Stimulated activated CD4-positive, alpha-beta T cell treated with anti-CD3 and anti-CD28 coated beads, Interleukin-15, amount 100 ng/mL, for 24 hours (primary cell): ENCODE measurements at regions not wholly inside any gene's neighbourhood (a gene's known extent, or its start where the extent isn't known, plus 50 kb on each side); places are given as distances from the start of the nearest gene placed in this dataset.
"Not testable (repeated sequence)": the region's sequence is repeated elsewhere in the genome, so short reads cannot be mapped to it uniquely, and the experiment has no call there.

Experiments used
- DNase-seq: peaks from one replicate; pipeline ENCODE4 v3.0.0-alpha.2; 2020

DNA sequence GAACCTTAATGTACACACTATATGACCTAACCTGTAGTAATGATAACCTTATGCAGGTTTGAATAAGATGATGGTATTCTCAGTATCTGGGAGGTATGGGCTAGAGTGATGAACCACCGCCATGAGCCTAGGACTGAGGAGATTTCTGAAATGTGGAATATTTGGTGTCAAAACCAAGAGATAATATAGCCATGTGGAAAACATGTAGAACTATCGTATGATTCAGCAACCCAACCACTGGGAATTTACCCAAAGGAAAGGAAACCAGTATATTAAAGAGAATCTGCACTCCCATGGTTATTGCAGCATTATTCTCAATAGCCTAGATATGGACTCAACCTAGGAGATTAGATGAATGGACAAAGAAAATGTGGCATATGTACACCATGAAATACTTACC, 271.7 kb upstream of the BTG1 start:
- no peak for DNase-seq

DNA sequence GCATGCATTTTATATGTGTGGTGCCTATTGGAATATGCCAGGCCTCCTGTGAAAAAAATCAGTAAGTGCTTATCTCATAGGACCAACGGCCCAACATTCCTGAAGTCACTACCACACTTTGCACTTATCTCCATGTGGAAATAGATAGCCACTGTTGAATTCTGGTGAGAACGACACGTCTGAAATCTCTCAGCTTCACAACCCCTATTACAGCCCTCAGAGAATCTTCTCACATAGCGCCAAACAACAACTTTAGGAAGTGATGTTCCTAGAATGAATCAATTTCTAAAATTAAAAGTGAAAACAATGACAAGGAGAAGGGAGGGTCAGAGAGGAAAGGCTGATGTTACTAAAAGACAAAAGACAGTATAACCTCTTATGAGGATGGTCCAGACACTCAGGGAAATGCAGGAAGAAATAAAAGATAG, 270.8 kb upstream of the BTG1 start:
- DNase-seq: no peak

DNA sequence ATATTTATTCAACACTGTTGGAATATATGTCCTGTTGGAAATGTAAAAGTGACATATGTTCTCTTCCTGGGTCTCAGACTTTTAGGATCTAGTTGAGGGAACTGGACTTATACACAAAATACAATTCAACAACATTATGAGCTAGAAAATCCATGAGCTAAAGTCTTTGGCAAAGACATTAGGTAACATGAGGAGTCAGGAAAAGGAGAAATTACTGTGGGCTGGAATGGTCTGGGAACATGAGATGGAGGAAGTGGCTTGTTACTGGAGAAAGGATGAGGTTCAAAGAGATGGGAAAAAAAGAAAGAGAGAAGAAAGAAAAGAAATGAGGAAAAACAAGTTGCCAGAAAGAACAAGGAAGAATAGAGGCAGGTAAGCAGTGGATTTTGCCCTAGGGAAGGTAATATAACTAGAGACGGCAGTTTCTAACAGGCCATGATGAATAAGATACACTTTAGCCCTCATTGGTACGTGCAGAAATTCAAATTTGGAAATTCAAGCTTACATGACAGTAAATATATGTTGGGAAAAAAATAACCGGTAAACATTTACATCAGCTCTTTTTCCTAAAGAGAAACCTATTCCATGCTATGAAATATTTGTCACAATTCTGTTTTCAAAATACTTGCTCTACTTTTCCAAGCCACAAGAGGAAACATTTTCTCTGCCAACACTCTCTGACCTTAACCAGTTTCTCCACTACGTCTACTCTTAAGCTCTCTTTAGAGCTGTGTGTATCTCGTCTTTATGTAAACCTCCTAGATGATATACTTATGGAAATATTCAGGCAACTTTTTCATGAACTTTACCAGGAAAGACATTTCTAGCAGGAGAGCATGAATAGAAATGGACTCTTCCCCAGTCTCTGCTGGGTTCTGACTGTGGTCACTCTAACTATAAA, 268.8 kb upstream of the BTG1 start:
- DNase-seq: no peak

DNA sequence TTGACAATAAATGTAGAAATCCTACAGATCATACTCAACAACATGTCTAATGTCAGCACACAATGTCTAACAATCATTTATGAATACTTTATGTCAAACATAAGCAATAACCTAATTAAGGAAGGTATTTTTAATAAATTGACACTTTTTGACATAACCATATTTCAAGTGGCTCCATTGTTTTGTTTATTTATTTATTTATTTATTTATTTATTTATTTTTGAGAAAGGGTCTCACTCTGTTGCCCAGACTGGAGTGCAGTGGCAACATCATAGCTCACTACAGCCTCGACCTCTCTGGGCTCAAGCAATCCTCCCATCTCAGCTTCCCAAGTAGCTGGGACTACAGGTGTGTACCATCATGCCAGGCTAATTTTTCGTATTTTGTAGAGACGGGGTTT, 267.6 kb upstream of the BTG1 start:
- no peak for DNase-seq

DNA sequence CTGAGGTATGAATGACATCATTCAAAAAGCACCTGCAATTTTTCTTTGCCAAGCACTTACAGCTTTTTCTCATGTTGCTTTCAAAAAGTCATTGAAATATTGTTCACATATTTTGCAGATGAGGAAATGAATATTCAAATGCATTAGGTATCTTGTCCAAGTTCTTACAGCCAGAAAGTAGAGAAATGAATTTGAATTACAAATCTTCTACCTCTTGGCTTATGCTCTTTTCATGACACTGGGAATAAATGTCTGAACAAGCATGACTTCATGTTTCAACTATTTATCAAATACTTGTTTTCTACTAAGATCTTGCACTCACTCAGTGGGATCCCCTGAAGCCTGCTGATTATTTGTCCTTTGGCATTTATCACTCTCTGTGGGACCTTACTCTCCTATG, 267.2 kb upstream of the BTG1 start:
- DNase-seq: no peak

DNA sequence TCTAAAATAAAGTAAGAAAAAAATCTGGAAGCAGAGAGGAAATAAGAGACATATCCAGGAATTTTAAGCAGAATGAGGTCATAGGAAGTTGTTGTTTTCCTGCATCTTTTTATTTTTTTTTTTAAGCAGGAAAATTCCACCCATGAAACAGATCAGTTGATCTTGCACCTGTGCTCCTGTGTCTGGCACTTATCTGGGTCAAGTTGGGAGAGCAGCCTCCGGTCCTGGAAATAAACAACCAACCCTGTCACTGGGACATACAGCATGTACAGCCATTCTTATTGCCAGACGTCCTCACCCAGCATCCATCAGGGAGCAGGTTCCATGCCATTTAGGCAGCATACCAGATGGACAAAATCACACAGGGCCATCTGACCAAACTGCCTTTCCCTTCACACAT, 266.0 kb upstream of the BTG1 start:
- DNase-seq: no peak

DNA sequence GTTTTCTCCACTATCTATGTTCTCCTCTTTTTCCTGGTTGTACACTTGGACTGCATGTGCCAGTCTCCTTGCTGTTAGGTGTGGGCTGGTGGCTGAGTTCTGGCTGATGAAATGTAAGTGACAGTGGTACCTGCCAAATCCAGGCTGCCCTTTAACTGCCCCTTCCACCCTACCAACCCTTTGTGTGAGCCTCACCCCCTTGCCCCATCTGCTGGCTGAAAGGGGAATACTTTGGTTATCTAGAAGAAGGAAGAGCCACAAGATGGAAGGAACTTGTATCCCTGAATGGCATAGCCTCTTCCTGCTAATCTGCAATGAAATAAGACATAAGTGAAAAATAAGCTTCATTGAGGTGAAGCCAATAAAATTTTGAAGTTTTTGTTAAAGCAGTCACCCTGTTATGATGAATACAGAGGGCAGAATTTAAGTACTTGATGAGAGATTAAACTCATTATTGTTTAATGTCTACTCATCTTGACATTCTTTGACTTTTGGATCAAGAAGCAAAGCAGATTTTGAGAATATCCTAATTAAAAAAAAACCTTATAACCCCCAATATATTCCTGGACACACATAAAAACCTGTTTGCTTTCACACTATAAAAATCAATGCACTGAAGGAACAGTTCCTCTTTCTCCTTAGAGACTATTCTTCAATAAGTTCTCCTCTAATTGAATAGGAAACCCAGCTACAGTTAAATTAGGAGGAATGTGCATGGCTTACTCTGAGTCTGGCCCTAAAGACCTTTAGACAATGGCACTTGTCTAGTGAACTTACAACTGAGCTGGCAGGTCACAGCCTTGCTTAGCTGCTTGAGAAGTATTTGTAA, 262.6 kb upstream of the BTG1 start:
- peak; percentile 68 for DNase-seq

DNA sequence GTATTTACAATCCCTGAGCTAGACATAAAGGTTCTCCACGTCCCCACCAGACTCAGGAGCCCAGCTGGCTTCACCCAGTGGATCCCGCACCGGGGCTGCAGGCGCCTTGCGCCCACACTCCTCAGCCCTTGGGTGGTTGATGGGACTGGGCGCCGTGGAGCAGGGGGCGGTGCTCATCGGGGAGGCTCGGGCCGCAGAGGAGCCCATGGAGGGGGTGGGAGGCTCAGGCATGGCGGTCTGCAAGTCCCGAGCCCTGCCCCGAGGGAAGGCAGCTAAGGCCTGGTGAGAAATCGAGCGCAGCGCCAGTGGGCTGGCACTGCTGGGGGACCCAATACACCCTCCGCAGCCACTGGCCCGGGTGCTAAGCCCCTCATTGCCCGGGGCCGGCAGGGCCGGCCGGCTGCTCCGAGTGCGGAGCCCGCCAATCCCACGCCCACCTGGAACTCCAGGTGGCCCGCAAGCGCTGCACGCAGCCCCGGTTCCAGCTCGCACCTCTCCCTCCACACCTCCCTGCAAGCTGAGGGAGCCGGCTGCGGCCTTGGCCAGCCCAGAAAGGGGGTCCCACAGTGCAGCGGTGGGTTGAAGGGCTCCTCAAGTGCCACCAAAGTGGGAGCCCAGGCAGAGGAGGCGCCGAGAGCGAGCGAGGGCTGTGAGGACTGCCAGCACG, 260.9 kb upstream of the BTG1 start:
- not testable (repeated sequence) for DNase-seq

DNA sequence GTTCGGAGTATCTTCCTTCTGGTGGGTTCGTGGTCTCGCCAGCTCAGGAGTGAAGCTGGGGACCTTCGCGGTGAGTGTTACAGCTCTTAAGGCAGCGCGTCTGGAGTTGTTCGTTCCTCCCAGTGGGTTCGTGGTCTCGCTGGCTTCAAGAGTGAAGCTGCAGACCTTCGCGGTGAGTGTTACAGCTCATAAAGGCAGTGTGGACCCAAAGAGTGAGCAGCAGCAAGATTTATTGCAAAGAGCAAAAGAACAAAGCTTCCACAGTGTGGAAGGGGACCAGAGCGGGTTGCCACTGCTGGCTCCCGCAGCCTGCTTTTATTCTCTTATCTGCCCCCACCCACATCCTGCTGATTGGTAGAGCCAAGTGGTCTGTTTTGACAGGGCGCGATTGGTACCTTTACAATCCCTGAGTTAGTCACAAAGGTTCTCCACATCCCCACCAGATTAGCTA, 260.2 kb upstream of the BTG1 start:
- peak; percentile 57 for DNase-seq

DNA sequence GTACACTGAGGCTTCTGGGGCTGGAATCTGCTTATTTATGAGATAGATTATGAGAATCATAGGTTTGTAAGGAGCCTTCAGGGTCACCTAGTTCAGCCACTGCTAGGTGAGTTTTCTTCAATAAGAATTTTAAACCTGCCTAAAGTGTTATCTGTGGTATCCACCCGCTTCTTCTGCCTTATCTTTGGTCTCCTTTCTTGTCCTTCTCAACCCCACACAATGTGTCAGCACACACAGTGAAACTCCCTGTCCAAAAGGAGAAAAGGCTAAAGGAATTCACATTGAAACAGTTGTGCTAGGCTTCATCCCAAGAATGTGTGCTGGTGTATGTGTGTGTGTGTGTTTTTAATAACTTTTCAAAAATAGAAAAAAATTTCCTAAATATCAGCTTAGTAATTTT, 259.3 kb upstream of the BTG1 start:
- DNase-seq: no peak

DNA sequence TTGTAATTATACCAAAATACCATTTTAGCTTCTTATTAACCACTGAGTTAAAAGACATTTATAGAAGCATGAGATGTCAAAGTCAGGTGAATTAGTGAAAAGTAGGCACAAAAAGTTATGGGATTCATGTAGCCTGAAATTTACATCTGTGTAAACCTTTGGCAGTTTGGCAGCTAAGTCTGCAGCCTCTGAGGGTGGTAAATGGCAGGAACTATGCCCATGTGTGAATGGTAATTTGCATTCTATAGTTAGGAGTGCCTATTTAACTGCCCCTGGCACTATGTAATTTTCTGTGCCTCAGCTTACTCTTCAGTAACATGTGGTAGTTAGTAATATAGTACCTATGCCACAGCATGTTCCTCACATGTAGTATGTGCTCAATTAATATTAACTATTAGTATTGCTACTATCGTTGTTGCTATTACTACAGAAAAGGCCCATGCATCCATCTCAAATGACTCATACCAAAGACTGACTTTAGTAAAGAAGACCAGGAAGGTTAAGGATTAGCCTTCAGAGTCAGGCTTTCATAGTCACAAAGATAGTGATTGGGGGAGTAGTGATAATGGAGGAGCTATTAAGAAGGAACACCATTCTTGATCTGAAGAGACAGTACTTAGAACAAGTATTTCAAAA, 258.7 kb upstream of the BTG1 start:
- no peak for DNase-seq

DNA sequence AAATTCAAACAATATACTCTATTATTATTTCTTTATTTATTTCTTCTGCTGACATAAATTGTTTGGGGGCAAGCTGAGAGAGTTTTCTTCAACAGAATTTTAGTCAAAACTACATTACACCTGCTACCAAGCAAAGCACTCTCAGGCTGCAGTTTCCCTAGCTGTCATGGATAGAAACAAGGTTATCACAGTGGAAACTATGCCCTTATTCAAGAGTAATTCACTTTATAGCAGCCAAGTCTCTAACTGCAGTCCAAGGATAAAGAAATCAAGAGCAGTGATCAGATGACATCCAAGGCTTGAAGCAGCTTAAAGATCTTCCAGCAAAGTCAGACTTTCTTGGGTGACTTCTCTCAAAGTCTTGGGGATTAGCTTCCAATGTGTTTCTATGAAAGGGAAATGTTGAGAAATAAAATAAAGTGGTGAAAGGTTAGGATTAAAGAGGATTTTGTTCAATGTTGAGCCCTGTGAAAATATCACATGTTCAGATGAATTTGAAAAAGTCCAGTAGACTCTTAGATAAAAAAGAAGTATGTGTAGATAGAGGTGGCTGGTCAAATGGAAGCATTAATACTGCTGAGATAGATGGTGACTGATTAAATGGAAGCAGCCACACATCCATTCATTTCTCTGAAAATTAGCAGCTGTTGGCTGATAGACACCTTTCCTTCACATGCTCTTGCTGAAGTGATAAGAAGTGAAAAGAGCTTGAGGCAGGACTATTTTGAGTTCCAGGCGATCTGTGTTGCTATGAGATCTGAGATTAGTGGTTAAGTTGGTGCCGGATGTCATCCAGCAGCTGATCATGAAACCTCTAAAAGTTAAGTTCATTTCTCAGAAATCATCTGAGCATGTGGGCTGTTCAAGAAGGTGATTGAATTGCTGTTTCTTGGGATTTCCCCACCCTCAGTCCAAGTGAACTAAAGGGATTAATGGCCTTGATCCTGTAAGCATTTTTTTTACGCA, 257.8 kb upstream of the BTG1 start:
- peak; percentile 63 for DNase-seq

DNA sequence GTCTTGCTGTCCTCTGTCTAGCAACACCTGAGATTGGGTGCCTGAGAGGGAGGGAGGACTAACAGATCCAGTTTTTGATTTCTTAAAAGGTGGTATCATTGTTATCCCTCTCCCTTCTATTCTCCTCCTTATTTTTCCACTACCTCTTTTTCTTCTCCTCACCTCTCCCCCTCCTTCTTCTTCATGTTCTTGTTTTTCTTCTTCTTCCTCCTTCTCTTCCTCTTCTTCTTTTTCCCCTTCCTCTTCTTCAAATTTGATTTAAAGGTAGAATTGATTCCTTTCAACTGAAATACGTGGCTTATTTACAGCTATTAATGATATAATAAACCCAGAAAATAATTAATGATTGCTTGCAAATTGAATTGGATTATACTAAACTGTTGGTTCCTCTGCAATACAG, 256.8 kb upstream of the BTG1 start:
- DNase-seq: no peak

DNA sequence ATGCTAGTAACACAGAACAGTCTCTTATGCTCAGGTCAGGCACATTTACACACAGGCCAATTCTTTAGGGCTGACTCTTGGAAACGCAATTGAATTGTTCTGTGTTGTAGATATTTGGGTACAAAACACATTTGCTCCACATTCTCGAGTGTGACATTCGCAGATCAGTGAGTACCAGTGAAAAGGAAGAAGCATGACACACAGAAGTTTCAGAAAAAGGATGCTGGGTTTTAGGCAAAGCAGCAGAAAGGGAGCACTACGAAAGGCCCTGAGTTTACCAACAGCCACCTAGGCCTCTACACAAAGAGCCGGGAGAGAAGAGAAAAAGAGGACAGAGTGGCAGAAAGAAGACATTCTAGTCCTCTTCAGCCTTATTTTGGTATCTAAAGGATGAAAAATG, 254.4 kb upstream of the BTG1 start:
- no peak for DNase-seq

DNA sequence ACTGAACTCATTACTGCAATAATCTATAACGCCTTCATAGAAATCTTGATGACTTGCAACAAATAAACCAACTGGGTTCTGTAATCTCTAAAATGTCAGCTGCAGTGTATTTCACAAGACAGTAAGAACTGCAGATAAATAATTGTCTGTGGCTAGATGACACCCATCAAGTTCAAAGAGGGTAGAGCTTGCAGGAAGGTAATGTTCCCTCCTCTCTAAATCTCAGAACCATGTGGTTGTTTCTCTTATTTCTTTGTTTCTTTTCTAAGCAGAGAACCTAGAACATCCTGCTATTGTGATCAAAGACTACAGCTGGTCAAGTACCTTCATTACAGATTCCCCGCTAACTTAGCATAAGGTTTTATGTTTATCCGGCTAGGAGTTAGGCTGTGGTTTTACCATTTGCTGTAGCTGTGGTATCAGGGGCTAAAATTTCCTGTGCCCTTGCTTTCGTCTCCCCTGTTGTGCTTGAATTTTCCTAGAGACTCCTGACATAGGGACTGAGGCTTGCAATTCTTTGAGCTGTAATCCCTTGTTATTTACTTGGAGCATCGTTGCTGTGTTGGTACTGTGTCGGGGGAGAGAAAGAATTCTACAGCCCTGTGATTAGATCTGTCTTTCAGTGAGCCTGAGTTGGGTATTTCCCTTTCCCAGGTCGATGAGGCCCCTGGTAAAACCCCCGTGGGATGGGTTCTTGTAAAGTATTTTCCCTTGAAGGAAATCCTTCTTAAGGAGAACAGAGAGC, 253.1 kb upstream of the BTG1 start:
- DNase-seq: no peak

DNA sequence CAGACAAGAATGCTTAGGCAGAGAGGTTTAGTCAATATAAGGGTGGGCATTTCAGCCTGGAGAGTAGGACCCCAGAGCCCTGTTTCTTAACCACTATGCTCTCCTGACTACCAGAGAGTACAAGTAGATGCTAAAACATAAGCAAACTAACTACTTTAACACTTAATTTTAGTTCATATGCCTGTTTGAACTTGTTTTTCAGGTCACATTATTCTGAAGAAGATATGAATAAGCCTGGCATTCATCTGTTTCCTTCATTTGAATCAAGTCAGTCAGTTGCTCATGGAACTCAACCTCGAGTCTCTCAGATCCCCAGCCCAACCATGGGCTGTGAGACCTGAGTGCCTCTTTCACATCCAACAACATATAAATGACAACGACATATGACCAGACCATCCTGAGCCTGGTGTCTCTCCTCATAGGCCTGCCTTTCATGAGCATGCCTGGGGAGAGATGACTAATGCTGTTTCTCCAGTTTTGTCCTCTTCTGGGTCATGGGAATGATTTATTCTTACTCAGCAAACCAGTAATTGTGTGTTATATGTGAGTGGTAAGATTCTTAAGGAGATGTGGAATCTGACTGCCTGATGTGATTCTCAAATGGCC, 251.1 kb upstream of the BTG1 start:
- DNase-seq: no peak

DNA sequence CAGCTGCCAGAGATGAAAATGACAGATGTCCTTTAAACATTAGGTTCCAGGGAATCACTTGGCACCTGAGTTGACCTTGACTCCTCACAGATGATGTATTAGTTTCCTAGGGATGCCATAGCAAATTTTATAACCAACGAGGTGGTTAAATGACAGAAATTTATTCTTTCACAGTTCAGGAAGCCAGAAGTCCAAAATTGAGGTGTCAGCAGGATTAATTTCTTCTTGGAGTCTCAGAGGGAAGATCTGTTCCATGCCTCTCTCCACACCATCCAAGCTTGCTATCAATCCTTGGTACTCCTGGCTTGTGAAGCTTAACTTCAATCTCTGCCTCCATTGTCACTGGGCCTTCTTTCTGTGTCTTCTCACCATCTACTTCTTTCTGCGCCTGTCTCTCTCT, 249.7 kb upstream of the BTG1 start:
- no peak for DNase-seq

DNA sequence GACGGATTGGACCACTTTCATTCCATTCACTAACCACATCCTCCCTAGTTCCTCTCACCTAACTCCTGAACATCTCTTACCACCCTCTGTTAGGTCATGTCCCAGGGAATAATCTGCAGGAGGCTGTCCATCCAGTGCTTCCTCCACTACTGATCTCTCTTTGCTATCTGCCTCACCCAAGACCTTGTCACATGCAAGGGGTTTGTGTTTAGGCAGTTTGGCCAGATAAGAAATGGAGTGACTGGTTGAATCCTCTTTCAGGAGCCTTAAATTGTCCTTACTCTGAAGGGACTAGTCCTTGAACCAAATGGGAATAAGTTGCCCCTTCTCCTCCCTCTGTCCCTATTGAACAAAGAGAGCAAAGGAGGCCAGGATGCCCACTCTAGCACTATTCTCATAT, 249.2 kb upstream of the BTG1 start:
- DNase-seq: no peak

DNA sequence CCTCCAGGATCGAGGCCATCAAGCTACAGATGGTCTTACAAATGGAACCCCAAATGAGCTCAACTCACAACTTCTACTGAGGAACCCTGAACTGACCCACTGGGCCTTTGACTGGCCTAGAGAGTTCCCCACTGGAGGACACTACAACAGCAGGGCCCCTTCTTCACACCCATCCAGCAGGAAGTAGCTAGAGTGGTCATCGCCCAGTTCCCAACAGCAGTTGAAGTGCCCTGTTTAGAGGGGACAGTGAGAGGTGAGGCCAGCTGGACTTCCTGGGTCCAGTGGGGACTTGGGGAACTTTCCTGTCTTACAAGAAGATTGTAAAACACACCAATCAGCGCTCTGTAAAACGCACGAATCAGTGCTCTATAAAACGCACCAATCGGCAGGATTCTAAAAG, 247.9 kb upstream of the BTG1 start:
- no peak for DNase-seq

DNA sequence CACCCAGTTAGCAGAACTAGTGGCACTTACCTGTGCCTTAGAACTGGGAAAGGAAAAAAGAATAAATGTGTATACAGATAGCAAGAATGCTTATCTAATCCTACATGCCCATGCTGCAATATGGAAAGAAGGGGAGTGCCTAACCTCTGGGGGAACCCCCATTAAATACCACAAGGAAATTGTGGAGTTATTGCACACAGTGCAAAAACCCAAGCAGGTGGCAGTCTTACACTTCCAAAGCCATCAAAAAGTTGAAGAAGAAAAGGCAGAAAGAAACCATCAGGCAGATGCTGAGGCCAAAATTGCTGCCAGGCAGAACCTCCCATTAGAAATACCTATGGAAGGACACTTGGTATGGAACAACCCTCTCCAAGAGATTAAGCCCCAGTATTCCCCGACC, 246.1 kb upstream of the BTG1 start:
- DNase-seq: not testable (repeated sequence)

DNA sequence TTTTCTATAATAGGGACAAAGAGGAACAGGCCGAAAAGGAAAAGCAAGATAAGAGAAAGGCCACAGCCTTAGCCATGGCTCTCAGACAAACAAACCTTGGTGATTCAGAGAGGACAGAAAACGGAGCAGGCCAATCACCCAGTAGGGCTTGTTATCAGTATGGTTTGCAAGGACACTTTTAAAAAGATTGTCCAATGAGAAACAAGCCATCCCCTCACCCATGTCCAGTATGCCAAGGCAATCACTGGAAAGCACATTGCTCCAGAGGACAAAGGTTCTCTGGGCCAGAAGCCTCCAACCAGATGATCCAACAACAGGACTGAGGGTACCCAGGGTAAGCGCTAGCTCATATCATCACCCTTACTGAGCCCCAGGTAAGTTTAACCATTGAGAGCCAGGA, 243.8 kb upstream of the BTG1 start:
- DNase-seq: no peak
